ENCODE measurements at regions not wholly inside any gene's neighbourhood (a gene's known extent, or its start where the extent isn't known, plus 50 kb on each side); places are given as distances from the start of the nearest gene placed in this dataset.
A peak's percentile ranks its signal among the peaks of the same experiment; 100 is the strongest.

- H3K27ac ChIP-seq (ENCODE audit: low read depth, low read length) = no peak overlapping the region
- H3K27me3 Mint-ChIP-seq (ENCODE audit: insufficient read depth) = no peaks in the 10 kb centered on the region
These were observed 81.7 kb downstream of the GLI2 start for GRCh38 chr2:120817136-120817955.

DNA sequence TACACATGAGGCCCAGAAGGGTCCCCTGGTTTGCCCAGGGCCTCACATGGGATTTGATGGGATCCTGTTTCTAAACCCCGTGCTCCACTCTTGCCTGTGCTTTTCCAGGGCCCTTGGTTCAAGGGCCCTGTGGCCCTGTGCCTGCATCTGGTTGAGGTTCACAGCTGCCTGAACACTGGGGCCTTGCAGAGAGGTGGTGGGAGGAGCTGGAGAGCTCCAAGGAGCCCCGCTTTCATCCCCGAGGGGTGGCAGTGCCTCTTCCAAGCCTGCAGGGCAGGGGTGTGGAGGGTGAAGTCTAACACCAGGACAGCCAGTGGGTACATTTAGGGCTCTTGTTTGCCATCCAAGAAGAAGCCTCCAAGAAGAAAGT, 82.3 kb downstream of the GLI2 start:
- Mint-ChIP-seq H3K4me1 (peaks cover 13% of the 10 kb centered on the region), H3K4me3 (no peak overlapping the region), H3K36me3 (ENCODE audit: low read depth) (peaks cover 3% of the 10 kb centered on the region), H3K9me3 (no peaks in the 10 kb centered on the region), H3K27me3 (ENCODE audit: insufficient read depth) (no peaks in the 10 kb centered on the region), H3K27ac (no peak overlapping the region)
- Histone ChIP-seq H3K27ac (ENCODE audit: low read depth, low read length) (no peak overlapping the region), H3K9me3 (ENCODE audit: control insufficient read depth, low read length) (no peaks in the 10 kb centered on the region), H3K4me1 (ENCODE audit: control insufficient read depth, insufficient read depth, low read length) (peaks cover 3% of the 10 kb centered on the region), H3K9ac (ENCODE audit: extremely low read depth, low read length, poor library complexity, severe bottlenecking) (no peak overlapping the region), H3K27me3 (ENCODE audit: control insufficient read depth, insufficient read depth, low read length, poor library complexity, severe bottlenecking) (no peaks in the 10 kb centered on the region), H3K36me3 (ENCODE audit: control insufficient read depth, insufficient read depth, low read length) (no peaks in the 10 kb centered on the region), H3K4me3 (ENCODE audit: low read length) (no peak overlapping the region)
- DNase-seq = no peak
- WGBS, 2 experiments (ENCODE audit: insufficient coverage in 1 of 2, insufficient read length in 1 of 2) = 80 to 89% methylated on average over 1 to 3 of the region's 3 CpGs
- TF ChIP-seq, protein P1, sequence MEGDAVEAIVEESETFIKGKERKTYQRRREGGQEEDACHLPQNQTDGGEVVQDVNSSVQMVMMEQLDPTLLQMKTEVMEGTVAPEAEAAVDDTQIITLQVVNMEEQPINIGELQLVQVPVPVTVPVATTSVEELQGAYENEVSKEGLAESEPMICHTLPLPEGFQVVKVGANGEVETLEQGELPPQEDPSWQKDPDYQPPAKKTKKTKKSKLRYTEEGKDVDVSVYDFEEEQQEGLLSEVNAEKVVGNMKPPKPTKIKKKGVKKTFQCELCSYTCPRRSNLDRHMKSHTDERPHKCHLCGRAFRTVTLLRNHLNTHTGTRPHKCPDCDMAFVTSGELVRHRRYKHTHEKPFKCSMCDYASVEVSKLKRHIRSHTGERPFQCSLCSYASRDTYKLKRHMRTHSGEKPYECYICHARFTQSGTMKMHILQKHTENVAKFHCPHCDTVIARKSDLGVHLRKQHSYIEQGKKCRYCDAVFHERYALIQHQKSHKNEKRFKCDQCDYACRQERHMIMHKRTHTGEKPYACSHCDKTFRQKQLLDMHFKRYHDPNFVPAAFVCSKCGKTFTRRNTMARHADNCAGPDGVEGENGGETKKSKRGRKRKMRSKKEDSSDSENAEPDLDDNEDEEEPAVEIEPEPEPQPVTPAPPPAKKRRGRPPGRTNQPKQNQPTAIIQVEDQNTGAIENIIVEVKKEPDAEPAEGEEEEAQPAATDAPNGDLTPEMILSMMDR (conservative IDR thresholded peaks at IDR 0.05) = no peak

More at GRCh38 chr2:120817136-120817955, 81.7 kb downstream of the GLI2 start:
- WGBS, 2 experiments (ENCODE audit: insufficient coverage in 1 of 2, insufficient read length in 1 of 2) = 95 to 98% methylated on average over 12 to 25 of the region's 25 CpGs
- Histone ChIP-seq H3K36me3 (ENCODE audit: control insufficient read depth, insufficient read depth, low read length) (no peaks in the 10 kb centered on the region), H3K9me3 (ENCODE audit: control insufficient read depth, low read length) (no peaks in the 10 kb centered on the region), H3K9ac (ENCODE audit: extremely low read depth, low read length, poor library complexity, severe bottlenecking) (no peak overlapping the region), H3K4me1 (ENCODE audit: control insufficient read depth, insufficient read depth, low read length) (peaks cover 3% of the 10 kb centered on the region), H3K27me3 (ENCODE audit: control insufficient read depth, insufficient read depth, low read length, poor library complexity, severe bottlenecking) (no peaks in the 10 kb centered on the region), H3K4me3 (ENCODE audit: low read length) (no peak overlapping the region)
- Mint-ChIP-seq H3K36me3 (ENCODE audit: low read depth) (peaks cover 3% of the 10 kb centered on the region), H3K27ac (peak overlapping the region; percentile 21), H3K9me3 (no peaks in the 10 kb centered on the region), H3K4me3 (no peak overlapping the region), H3K4me1 (peaks cover 13% of the 10 kb centered on the region)
- TF ChIP-seq, protein P1 (conservative IDR thresholded peaks at IDR 0.05) = no peak
- no peak for DNase-seq

DNA sequence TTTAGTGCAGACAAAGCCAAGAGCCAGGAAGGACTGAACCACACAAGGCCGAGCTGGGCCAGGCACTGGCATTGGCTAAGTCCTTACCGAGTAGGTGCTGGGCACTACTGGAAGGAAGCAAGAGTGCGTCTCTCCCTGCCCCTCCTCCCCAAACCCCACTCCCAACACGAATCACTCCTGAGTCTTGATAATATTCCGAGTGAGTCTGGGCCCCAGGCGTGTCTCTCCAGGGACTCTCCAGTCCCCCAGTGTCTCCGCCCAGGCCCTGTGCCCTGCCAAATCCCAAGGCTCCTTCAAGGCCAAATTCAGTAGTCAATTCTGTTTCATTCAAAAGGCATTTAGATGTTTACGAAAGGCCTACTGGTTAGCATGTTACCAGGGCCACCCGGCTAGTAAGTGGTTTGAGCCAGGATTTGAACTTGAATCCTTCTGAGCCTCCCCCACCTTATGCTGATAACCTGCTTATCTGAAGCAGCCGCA, 82.8 kb downstream of the GLI2 start:
- Histone ChIP-seq H3K36me3 (ENCODE audit: control insufficient read depth, insufficient read depth, low read length) (no peaks in the 10 kb centered on the region), H3K9me3 (ENCODE audit: control insufficient read depth, low read length) (no peaks in the 10 kb centered on the region), H3K4me3 (ENCODE audit: low read length) (no peak overlapping the region), H3K9ac (ENCODE audit: extremely low read depth, low read length, poor library complexity, severe bottlenecking) (no peak overlapping the region), H3K27ac (ENCODE audit: low read depth, low read length) (no peak overlapping the region), H3K27me3 (ENCODE audit: control insufficient read depth, insufficient read depth, low read length, poor library complexity, severe bottlenecking) (no peaks in the 10 kb centered on the region), H3K4me1 (ENCODE audit: control insufficient read depth, insufficient read depth, low read length) (peaks cover 3% of the 10 kb centered on the region)
- Mint-ChIP-seq H3K4me3 (no peak overlapping the region), H3K9me3 (no peaks in the 10 kb centered on the region), H3K4me1 (peaks cover 13% of the 10 kb centered on the region), H3K27me3 (ENCODE audit: insufficient read depth) (no peaks in the 10 kb centered on the region), H3K36me3 (ENCODE audit: low read depth) (peaks cover 3% of the 10 kb centered on the region), H3K27ac (peak overlapping the region; percentile 86)
- DNase-seq = no peak
- WGBS, 2 experiments (ENCODE audit: insufficient coverage in 1 of 2, insufficient read length in 1 of 2) = 84 to 85% methylated on average over 9 to 10 of the region's 10 CpGs
- TF ChIP-seq, protein P1 (conservative IDR thresholded peaks at IDR 0.05) = no peak
